HUES48 (cell line): ENCODE measurements at regions not wholly inside any gene's neighbourhood (a gene's known extent, or its start where the extent isn't known, plus 50 kb on each side); places are given as distances from the start of the nearest gene placed in this dataset.

Source experiments
- H3K27ac ChIP-seq: one replicate; pipeline ENCODE4 v1.7.0; 2013; ENCODE audit warnings: low read depth, low read length, inconsistent platforms
- H3K27me3 ChIP-seq: 2 replicates; pipeline ENCODE4 v1.6.1; 2013; ENCODE audit warnings: mild to moderate bottlenecking, low read length; ENCODE audit not compliant: control insufficient read depth, insufficient read depth
- H3K36me3 ChIP-seq: 2 replicates; pipeline ENCODE4 v1.6.1; 2013; ENCODE audit warnings: low read length; ENCODE audit not compliant: control insufficient read depth, insufficient read depth
- H3K4me1 ChIP-seq: 2 replicates; pipeline ENCODE4 v1.6.1; 2013; ENCODE audit warnings: mild to moderate bottlenecking, low read length; ENCODE audit not compliant: control insufficient read depth, insufficient read depth
- H3K4me3 ChIP-seq: 2 replicates; pipeline ENCODE4 v1.5.1; 2013; ENCODE audit warnings: mild to moderate bottlenecking, low read depth, low read length
- H3K9ac ChIP-seq: 2 replicates; pipeline ENCODE4 v1.6.1; 2013; ENCODE audit warnings: mild to moderate bottlenecking, low read depth, low read length, moderate library complexity
- H3K9me3 ChIP-seq: 2 replicates; pipeline ENCODE4 v1.6.1; 2013; ENCODE audit warnings: low read length; ENCODE audit not compliant: control insufficient read depth, insufficient read depth

GRCh38 chr9:7957803-7958202 lies 158.2 kb upstream of the DMAC1 start:
- H3K9me3 ChIP-seq, result no peaks in the 10 kb centered on the region

DNA sequence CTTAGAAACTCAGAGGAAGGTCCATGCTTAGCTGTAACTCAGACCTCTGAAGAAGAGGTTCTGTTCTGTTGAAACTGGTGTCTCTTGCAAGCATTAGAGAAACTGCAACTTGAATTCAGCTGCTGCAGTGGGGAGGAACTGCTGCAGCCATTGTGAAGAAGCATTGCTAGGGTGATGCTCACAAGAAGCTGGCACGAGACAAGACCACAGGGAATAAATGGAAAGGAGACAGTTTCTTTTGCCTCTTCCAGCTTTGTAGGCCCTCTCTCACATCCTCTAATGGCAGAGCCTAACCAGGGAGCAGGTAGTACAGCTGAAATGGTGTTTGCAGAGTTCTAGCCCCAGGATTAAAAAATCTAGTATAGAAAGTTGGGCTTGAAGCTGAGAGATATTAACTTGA lies 148.0 kb upstream of the DMAC1 start:
- H3K27me3 ChIP-seq, result no peaks in the 10 kb centered on the region
- no peak overlapping the region for H3K27ac ChIP-seq
- no peak overlapping the region for H3K9ac ChIP-seq
- H3K9me3 ChIP-seq, result no peaks in the 10 kb centered on the region
- no peak overlapping the region for H3K4me3 ChIP-seq
- no peaks in the 10 kb centered on the region for H3K4me1 ChIP-seq
- H3K36me3 ChIP-seq, result no peaks in the 10 kb centered on the region

More at GRCh38 chr9:7957803-7958202, 158.2 kb upstream of the DMAC1 start:
- H3K4me3 ChIP-seq, result no peak overlapping the region
- H3K27ac ChIP-seq, result no peak overlapping the region
- no peaks in the 10 kb centered on the region for H3K27me3 ChIP-seq
- 0 out of 2 replicates have a peak, but pooled peaks cover 7% of the 10 kb centered on the region for H3K4me1 ChIP-seq
- H3K36me3 ChIP-seq, result no peaks in the 10 kb centered on the region
- no peak overlapping the region for H3K9ac ChIP-seq

- Histone ChIP-seq H3K4me1 (no peaks in the 10 kb centered on the region), H3K4me3 (no peak overlapping the region), H3K27me3 (no peaks in the 10 kb centered on the region), H3K9ac (no peak overlapping the region), H3K36me3 (no peaks in the 10 kb centered on the region), H3K27ac (no peak overlapping the region), H3K9me3 (no peaks in the 10 kb centered on the region)
Observed at GRCh38 chr9:7946458-7946857, 146.9 kb upstream of the DMAC1 start.

- H3K27me3 ChIP-seq, result no peaks in the 10 kb centered on the region
- H3K27ac ChIP-seq, result no peak overlapping the region
- H3K4me1 ChIP-seq, result no peaks in the 10 kb centered on the region
- H3K9me3 ChIP-seq, result no peaks in the 10 kb centered on the region
- no peaks in the 10 kb centered on the region for H3K36me3 ChIP-seq
- H3K9ac ChIP-seq, result no peak overlapping the region
- H3K4me3 ChIP-seq, result no peak overlapping the region
Observed at GRCh38 chr9:7944572-7944971, 145.0 kb upstream of the DMAC1 start.

- Histone ChIP-seq H3K4me3 (no peak overlapping the region), H3K4me1 (no peaks in the 10 kb centered on the region), H3K9me3 (no peaks in the 10 kb centered on the region), H3K27me3 (no peaks in the 10 kb centered on the region), H3K36me3 (no peaks in the 10 kb centered on the region), H3K9ac (no peak overlapping the region), H3K27ac (no peak overlapping the region)
Observed at GRCh38 chr9:7937761-7938491, 138.3 kb upstream of the DMAC1 start.

GRCh38 chr9:7936996-7937395 lies 137.4 kb upstream of the DMAC1 start:
- H3K4me3 ChIP-seq, result no peak overlapping the region
- no peaks in the 10 kb centered on the region for H3K27me3 ChIP-seq
- H3K36me3 ChIP-seq, result no peaks in the 10 kb centered on the region
- no peak overlapping the region for H3K27ac ChIP-seq
- no peaks in the 10 kb centered on the region for H3K9me3 ChIP-seq
- H3K9ac ChIP-seq, result no peak overlapping the region
- no peaks in the 10 kb centered on the region for H3K4me1 ChIP-seq

- H3K27ac ChIP-seq, result no peak overlapping the region
Observed at GRCh38 chr9:7936163-7936562, 136.6 kb upstream of the DMAC1 start.

DNA sequence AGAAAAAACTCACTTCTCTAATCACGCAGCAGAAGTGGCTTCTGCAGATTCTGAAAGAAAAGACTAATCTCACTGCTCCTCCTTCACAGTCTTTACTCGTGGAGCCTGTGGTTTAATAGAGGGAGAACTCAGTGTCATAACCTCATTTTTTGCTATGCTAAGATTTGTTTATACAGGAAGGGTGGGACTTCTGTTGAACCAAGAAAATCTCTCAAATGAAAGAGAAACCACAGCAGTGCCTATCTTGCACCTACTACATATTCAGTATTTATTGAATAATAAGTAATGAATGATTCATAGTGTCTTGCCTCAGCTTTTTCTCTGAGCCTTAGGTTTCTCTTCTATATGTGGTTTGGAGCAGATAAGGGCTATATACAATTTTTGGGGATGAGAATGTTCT lies 136.1 kb upstream of the DMAC1 start:
- H3K9ac ChIP-seq, result no peak overlapping the region
- no peaks in the 10 kb centered on the region for H3K27me3 ChIP-seq
- no peaks in the 10 kb centered on the region for H3K4me1 ChIP-seq
- H3K36me3 ChIP-seq, result no peaks in the 10 kb centered on the region
- H3K4me3 ChIP-seq, result no peak overlapping the region
- H3K27ac ChIP-seq, result no peak overlapping the region
- no peaks in the 10 kb centered on the region for H3K9me3 ChIP-seq

More at GRCh38 chr9:7936163-7936562, 136.6 kb upstream of the DMAC1 start:
- Histone ChIP-seq H3K9me3 (no peaks in the 10 kb centered on the region), H3K9ac (no peak overlapping the region), H3K36me3 (no peaks in the 10 kb centered on the region), H3K4me1 (no peaks in the 10 kb centered on the region), H3K4me3 (no peak overlapping the region), H3K27me3 (no peaks in the 10 kb centered on the region)

GRCh38 chr9:7932767-7933166 lies 133.2 kb upstream of the DMAC1 start:
- Histone ChIP-seq H3K9me3 (no peaks in the 10 kb centered on the region), H3K4me3 (no peak overlapping the region), H3K27me3 (no peaks in the 10 kb centered on the region), H3K27ac (no peak overlapping the region), H3K36me3 (no peaks in the 10 kb centered on the region), H3K9ac (no peak overlapping the region), H3K4me1 (no peaks in the 10 kb centered on the region)

- Histone ChIP-seq H3K27me3 (no peaks in the 10 kb centered on the region), H3K9ac (no peak overlapping the region), H3K9me3 (no peaks in the 10 kb centered on the region), H3K4me1 (no peaks in the 10 kb centered on the region), H3K4me3 (no peak overlapping the region), H3K36me3 (no peaks in the 10 kb centered on the region), H3K27ac (no peak overlapping the region)
Observed at GRCh38 chr9:7930613-7931012, 131.0 kb upstream of the DMAC1 start.

- Histone ChIP-seq H3K27me3 (no peaks in the 10 kb centered on the region), H3K4me3 (no peak overlapping the region), H3K27ac (no peak overlapping the region)
Observed at GRCh38 chr9:7921545-7922197, 122.1 kb upstream of the DMAC1 start.

More at GRCh38 chr9:7921545-7922197, 122.1 kb upstream of the DMAC1 start:
- no peaks in the 10 kb centered on the region for H3K36me3 ChIP-seq
- no peak overlapping the region for H3K9ac ChIP-seq
- H3K9me3 ChIP-seq, result no peaks in the 10 kb centered on the region
- H3K4me1 ChIP-seq, result peaks cover 3% of the 10 kb centered on the region; the same call in 1 of the 2 replicates
